Right lobe of liver (tissue), 4 donors: ENCODE measurements at regions not wholly inside any gene's neighbourhood (a gene's known extent, or its start where the extent isn't known, plus 50 kb on each side); places are given as distances from the start of the nearest gene placed in this dataset.

ENCODE experiments used
- POLR2A ChIP-seq: fragments of 450-650 bp; IDR thresholded peaks from one replicate; pipeline ENCODE4 v1.6.1; 2017; ENCODE audit warnings: antibody characterized with exemption, mild to moderate bottlenecking
- TF ChIP-seq, protein P1 (sequence below), 4 donors: fragments of 200-600 bp in 3 of 4; fragments of 450-650 bp in 1 of 4; IDR thresholded peaks; one replicate each; pipeline versions ENCODE4 v1.5.1 to v1.8.0; 2016 to 2022; ENCODE audit warnings: antibody characterized with exemption in 4 of 4, mild to moderate bottlenecking in 2 of 4
- donor health status: DM: no; HTN: no; CAD: no.
- donor health status: DM: no; HTN: no; CAD: no.
- donor health status: DM: no; HTN: yes; CAD: no.

DNA sequence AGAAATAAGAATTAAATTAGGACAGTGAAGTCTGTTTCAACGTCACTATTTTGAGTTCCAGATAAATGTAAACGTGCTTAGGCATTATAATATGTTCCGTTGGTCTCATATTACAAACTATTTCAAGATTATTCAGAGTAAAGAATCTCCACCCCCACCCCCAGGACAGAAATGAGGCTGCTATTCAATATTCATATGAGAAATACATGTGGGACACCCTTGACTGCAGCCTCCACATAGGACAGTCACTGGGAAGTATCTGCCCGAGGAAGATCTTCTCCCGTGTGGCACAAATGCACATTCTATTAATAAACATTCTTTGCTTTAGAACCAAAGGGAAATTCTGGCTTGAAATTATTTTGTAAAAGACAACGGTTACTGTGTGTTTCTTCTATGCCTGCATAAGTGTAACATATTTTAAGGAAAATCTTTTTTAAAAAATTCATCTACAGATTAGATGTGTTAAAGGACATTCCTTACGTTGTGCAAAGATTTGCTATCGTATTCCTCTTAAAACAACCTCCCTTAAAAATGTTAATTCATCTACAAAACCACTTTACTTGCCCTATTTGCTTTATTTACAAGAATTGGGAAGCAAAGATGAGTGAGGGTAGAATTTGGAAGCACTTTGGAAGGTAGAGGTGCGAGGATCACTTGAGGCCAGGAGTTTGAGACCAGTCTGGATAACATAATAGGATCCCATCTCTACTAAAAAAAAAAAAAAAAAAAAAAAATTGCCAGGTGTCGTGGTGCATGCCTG, 148.3 kb upstream of the SOX14 start:
- TF ChIP-seq, protein P1, sequence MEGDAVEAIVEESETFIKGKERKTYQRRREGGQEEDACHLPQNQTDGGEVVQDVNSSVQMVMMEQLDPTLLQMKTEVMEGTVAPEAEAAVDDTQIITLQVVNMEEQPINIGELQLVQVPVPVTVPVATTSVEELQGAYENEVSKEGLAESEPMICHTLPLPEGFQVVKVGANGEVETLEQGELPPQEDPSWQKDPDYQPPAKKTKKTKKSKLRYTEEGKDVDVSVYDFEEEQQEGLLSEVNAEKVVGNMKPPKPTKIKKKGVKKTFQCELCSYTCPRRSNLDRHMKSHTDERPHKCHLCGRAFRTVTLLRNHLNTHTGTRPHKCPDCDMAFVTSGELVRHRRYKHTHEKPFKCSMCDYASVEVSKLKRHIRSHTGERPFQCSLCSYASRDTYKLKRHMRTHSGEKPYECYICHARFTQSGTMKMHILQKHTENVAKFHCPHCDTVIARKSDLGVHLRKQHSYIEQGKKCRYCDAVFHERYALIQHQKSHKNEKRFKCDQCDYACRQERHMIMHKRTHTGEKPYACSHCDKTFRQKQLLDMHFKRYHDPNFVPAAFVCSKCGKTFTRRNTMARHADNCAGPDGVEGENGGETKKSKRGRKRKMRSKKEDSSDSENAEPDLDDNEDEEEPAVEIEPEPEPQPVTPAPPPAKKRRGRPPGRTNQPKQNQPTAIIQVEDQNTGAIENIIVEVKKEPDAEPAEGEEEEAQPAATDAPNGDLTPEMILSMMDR (IDR thresholded peaks at IDR 0.05): no peak
- TF ChIP-seq POLR2A: no peak
